Liver (tissue), 3 donors: ENCODE measurements at regions not wholly inside any gene's neighbourhood (a gene's known extent, or its start where the extent isn't known, plus 50 kb on each side); places are given as distances from the start of the nearest gene placed in this dataset.

Experiments
- ATF3 ChIP-seq: IDR thresholded peaks from 2 replicates; pipeline ENCODE4 v1.6.1; 2016; ENCODE audit warnings: antibody characterized with exemption
- CTCF ChIP-seq: fragments of 150-350 bp; IDR thresholded peaks from 2 replicates; pipeline ENCODE4 v1.5.1; 2017; ENCODE audit warnings: improper control_type of control experiment, low read depth, low read length; ENCODE audit not compliant: missing input control
- EGR1 ChIP-seq, 2 donors: IDR thresholded peaks; 2 replicates each; pipeline ENCODE4 v1.6.1; 2016 to 2018; ENCODE audit warnings: antibody characterized with exemption in 2 of 2, low read depth in 2 of 2
- GABPA ChIP-seq, 2 donors: IDR thresholded peaks in 1 of 2; conservative IDR thresholded peaks in 1 of 2; 2 replicates each; pipeline ENCODE4 v1.6.1; 2016; ENCODE audit warnings: antibody characterized with exemption in 2 of 2, mild to moderate bottlenecking in 1 of 2, moderate library complexity in 1 of 2
- HNF4A ChIP-seq, 2 donors: conservative IDR thresholded peaks; 2 replicates each; pipeline ENCODE4 v1.6.1; 2016; ENCODE audit warnings: antibody characterized with exemption in 2 of 2, mild to moderate bottlenecking in 2 of 2
- HNF4G ChIP-seq: IDR thresholded peaks from 2 replicates; pipeline ENCODE4 v1.6.1; 2016; ENCODE audit warnings: antibody characterized with exemption
- JUND ChIP-seq, 2 donors: IDR thresholded peaks; 2 replicates each; pipeline ENCODE4 v1.6.1; 2016; ENCODE audit warnings: antibody characterized with exemption in 2 of 2
- MAX ChIP-seq: IDR thresholded peaks from 2 replicates; pipeline ENCODE4 v1.6.1; 2016; ENCODE audit warnings: antibody characterized with exemption
- REST ChIP-seq: IDR thresholded peaks from 2 replicates; pipeline ENCODE4 v1.6.1; 2016; ENCODE audit warnings: antibody characterized with exemption, mild to moderate bottlenecking
- SP1 ChIP-seq: IDR thresholded peaks from 2 replicates; pipeline ENCODE4 v1.6.1; 2018; ENCODE audit warnings: antibody characterized with exemption, mild to moderate bottlenecking
- TAF1 ChIP-seq: conservative IDR thresholded peaks from 2 replicates; pipeline ENCODE4 v1.6.1; 2016; ENCODE audit warnings: antibody characterized with exemption, mild to moderate bottlenecking
- YY1 ChIP-seq: IDR thresholded peaks from 2 replicates; pipeline ENCODE4 v1.6.1; 2016; ENCODE audit warnings: antibody characterized with exemption, mild to moderate bottlenecking
- ZBTB33 ChIP-seq: IDR thresholded peaks from 2 replicates; pipeline ENCODE4 v1.6.1; 2016; ENCODE audit warnings: antibody characterized with exemption
- donor health status: healthy.
- donor health status: healthy.

GRCh38 chr6:21461844-21462518 is 131.6 kb upstream of the SOX4 start:
- TF ChIP-seq CTCF, result no peak
- no peak for TF ChIP-seq REST
- no peak for TF ChIP-seq MAX
- TF ChIP-seq TAF1, result no peak
- no peak for TF ChIP-seq HNF4G
- no peak for TF ChIP-seq SP1
- no peak for TF ChIP-seq YY1
- no peak for TF ChIP-seq EGR1 (IDR thresholded peaks at IDR 0.05; ENCODE audit: low read depth in 2 of 2)
- no peak for TF ChIP-seq ZBTB33
- no peak for TF ChIP-seq GABPA (IDR thresholded peaks at IDR 0.05 in 1 of 2, conservative IDR thresholded peaks at IDR 0.05 in 1 of 2)
- no peak for TF ChIP-seq JUND (IDR thresholded peaks at IDR 0.05)
- TF ChIP-seq HNF4A (conservative IDR thresholded peaks at IDR 0.05), result no peak
- TF ChIP-seq ATF3, result no peak
